Rectal smooth muscle tissue (tissue), 1 donor: ENCODE measurements at regions not wholly inside any gene's neighbourhood (a gene's known extent, or its start where the extent isn't known, plus 50 kb on each side); places are given as distances from the start of the nearest gene placed in this dataset.

ENCODE experiments used
- H3K27ac ChIP-seq: one replicate; pipeline ENCODE4 v1.7.0; 2013; ENCODE audit warnings: low read depth, low read length, inconsistent platforms
- H3K27me3 ChIP-seq: one replicate; pipeline ENCODE4 v1.7.0; 2013; ENCODE audit warnings: low read length; ENCODE audit not compliant: control insufficient read depth, insufficient read depth
- H3K36me3 ChIP-seq: one replicate; pipeline ENCODE4 v1.7.0; 2013; ENCODE audit warnings: low read length; ENCODE audit not compliant: control insufficient read depth, insufficient read depth
- H3K4me1 ChIP-seq: one replicate; pipeline ENCODE4 v1.7.0; 2013; ENCODE audit warnings: low read length; ENCODE audit not compliant: control insufficient read depth, insufficient read depth
- H3K4me3 ChIP-seq: one replicate; pipeline ENCODE4 v1.7.0; 2013; ENCODE audit warnings: low read length
- H3K9ac ChIP-seq: one replicate; pipeline ENCODE4 v1.7.0; 2013; ENCODE audit warnings: low read length

- Histone ChIP-seq H3K9ac (no peak overlapping the region), H3K4me3 (no peak overlapping the region), H3K27ac (no peak overlapping the region), H3K27me3 (no peaks in the 10 kb centered on the region), H3K4me1 (no peaks in the 10 kb centered on the region), H3K36me3 (no peaks in the 10 kb centered on the region)
Observed at GRCh38 chr7:53420550-53420949, 385.1 kb downstream of the POM121L12 start.

GRCh38 chr7:53422291-53422690 is 386.9 kb downstream of the POM121L12 start:
- Histone ChIP-seq H3K27ac (no peak overlapping the region), H3K27me3 (no peaks in the 10 kb centered on the region), H3K9ac (no peak overlapping the region), H3K4me1 (no peaks in the 10 kb centered on the region), H3K36me3 (no peaks in the 10 kb centered on the region), H3K4me3 (no peak overlapping the region)

GRCh38 chr7:53426145-53426750 is 390.8 kb downstream of the POM121L12 start:
- Histone ChIP-seq H3K27me3 (no peaks in the 10 kb centered on the region), H3K27ac (no peak overlapping the region), H3K4me1 (no peaks in the 10 kb centered on the region), H3K4me3 (no peak overlapping the region), H3K36me3 (no peaks in the 10 kb centered on the region), H3K9ac (no peak overlapping the region)

- no peak overlapping the region for H3K27ac ChIP-seq
- H3K4me3 ChIP-seq: no peak overlapping the region
- H3K27me3 ChIP-seq: no peaks in the 10 kb centered on the region
- H3K4me1 ChIP-seq: no peaks in the 10 kb centered on the region
- no peak overlapping the region for H3K9ac ChIP-seq
- H3K36me3 ChIP-seq: no peaks in the 10 kb centered on the region
Observed at GRCh38 chr7:53428045-53428444, 392.6 kb downstream of the POM121L12 start.

GRCh38 chr7:53431901-53432300 is 396.5 kb downstream of the POM121L12 start:
- H3K4me3 ChIP-seq: no peak overlapping the region
- no peaks in the 10 kb centered on the region for H3K27me3 ChIP-seq
- no peaks in the 10 kb centered on the region for H3K36me3 ChIP-seq
- no peak overlapping the region for H3K9ac ChIP-seq
- no peaks in the 10 kb centered on the region for H3K4me1 ChIP-seq
- no peak overlapping the region for H3K27ac ChIP-seq

- no peaks in the 10 kb centered on the region for H3K27me3 ChIP-seq
- no peak overlapping the region for H3K9ac ChIP-seq
- no peaks in the 10 kb centered on the region for H3K4me1 ChIP-seq
- H3K36me3 ChIP-seq: no peaks in the 10 kb centered on the region
- H3K4me3 ChIP-seq: no peak overlapping the region
- H3K27ac ChIP-seq: no peak overlapping the region
Observed at GRCh38 chr7:53437336-53437735, 401.9 kb downstream of the POM121L12 start.

GRCh38 chr7:53446170-53446569 is 410.7 kb downstream of the POM121L12 start:
- H3K27ac ChIP-seq: no peak overlapping the region

GRCh38 chr7:53458636-53459035 is 423.2 kb downstream of the POM121L12 start:
- H3K4me1 ChIP-seq: no peaks in the 10 kb centered on the region
- H3K27me3 ChIP-seq: no peaks in the 10 kb centered on the region
- no peak overlapping the region for H3K9ac ChIP-seq
- no peaks in the 10 kb centered on the region for H3K36me3 ChIP-seq
- H3K27ac ChIP-seq: no peak overlapping the region
- no peak overlapping the region for H3K4me3 ChIP-seq

More at GRCh38 chr7:53446170-53446569, 410.7 kb downstream of the POM121L12 start:
- H3K4me1 ChIP-seq: no peaks in the 10 kb centered on the region
- no peak overlapping the region for H3K4me3 ChIP-seq
- no peaks in the 10 kb centered on the region for H3K27me3 ChIP-seq
- no peak overlapping the region for H3K9ac ChIP-seq
- no peaks in the 10 kb centered on the region for H3K36me3 ChIP-seq

GRCh38 chr7:53466371-53466770 is 430.9 kb downstream of the POM121L12 start:
- Histone ChIP-seq H3K4me1 (no peaks in the 10 kb centered on the region), H3K27ac (no peak overlapping the region), H3K9ac (no peak overlapping the region), H3K4me3 (no peak overlapping the region), H3K36me3 (no peaks in the 10 kb centered on the region), H3K27me3 (no peaks in the 10 kb centered on the region)

GRCh38 chr7:53470336-53470970 is 435.0 kb downstream of the POM121L12 start:
- Histone ChIP-seq H3K27ac (no peak overlapping the region), H3K4me1 (no peaks in the 10 kb centered on the region), H3K36me3 (no peaks in the 10 kb centered on the region), H3K4me3 (no peak overlapping the region), H3K9ac (no peak overlapping the region), H3K27me3 (no peaks in the 10 kb centered on the region)

GRCh38 chr7:53473371-53473770 is 437.9 kb downstream of the POM121L12 start:
- Histone ChIP-seq H3K9ac (no peak overlapping the region), H3K36me3 (no peaks in the 10 kb centered on the region), H3K4me3 (no peak overlapping the region), H3K4me1 (no peaks in the 10 kb centered on the region), H3K27me3 (no peaks in the 10 kb centered on the region), H3K27ac (no peak overlapping the region)

- Histone ChIP-seq H3K4me3 (no peak overlapping the region), H3K9ac (no peak overlapping the region), H3K4me1 (no peaks in the 10 kb centered on the region), H3K27ac (no peak overlapping the region), H3K27me3 (no peaks in the 10 kb centered on the region), H3K36me3 (no peaks in the 10 kb centered on the region)
Observed at GRCh38 chr7:53475776-53476175, 440.3 kb downstream of the POM121L12 start.

- Histone ChIP-seq H3K27me3 (no peaks in the 10 kb centered on the region), H3K9ac (no peak overlapping the region), H3K27ac (no peak overlapping the region), H3K4me1 (no peaks in the 10 kb centered on the region), H3K36me3 (no peaks in the 10 kb centered on the region), H3K4me3 (no peak overlapping the region)
Observed at GRCh38 chr7:53476566-53476965, 441.1 kb downstream of the POM121L12 start.
